CD4-positive, alpha-beta memory T cell (primary cell): ENCODE measurements at regions not wholly inside any gene's neighbourhood (a gene's known extent, or its start where the extent isn't known, plus 50 kb on each side); places are given as distances from the start of the nearest gene placed in this dataset.

Source experiments
- CTCF ChIA-PET: fragments of 350-600 bp; sonication (Branson Sonifier 250); formaldehyde crosslinking; loops from one replicate; lab custom pipeline; 2021; ENCODE audit warnings: inconsistent platforms; ENCODE audit not compliant: partially characterized antibody; lab: Charles Lee
- POLR2A ChIA-PET: fragments of 350-600 bp; sonication (Branson Sonifier 250); formaldehyde crosslinking; loops from one replicate; lab custom pipeline; 2021; ENCODE audit not compliant: partially characterized antibody; lab: Charles Lee
- DNase-seq, 5 donors: peaks; one replicate each; pipeline versions ENCODE4 v3.0.0 to v3.0.0-alpha.2; 2020 to 2022; ENCODE audit warnings: mixed read lengths in 1 of 5
- H3K27ac ChIP-seq: one replicate; pipeline ENCODE4 v1.7.0; 2013; ENCODE audit warnings: low read depth, low read length
- H3K27me3 ChIP-seq: 2 replicates; pipeline ENCODE4 v1.7.0; 2013; ENCODE audit warnings: mild to moderate bottlenecking, low read length, moderate library complexity; ENCODE audit not compliant: insufficient read depth
- H3K36me3 ChIP-seq: 2 replicates; pipeline ENCODE4 v1.7.0; 2013; ENCODE audit warnings: mild to moderate bottlenecking, low read length, moderate library complexity; ENCODE audit not compliant: insufficient read depth
- H3K4me1 ChIP-seq: 2 replicates; pipeline ENCODE4 v1.7.0; 2013; ENCODE audit warnings: mild to moderate bottlenecking, low read length, moderate library complexity; ENCODE audit not compliant: insufficient read depth
- H3K4me3 ChIP-seq, 2 donors: one replicate each; pipeline ENCODE4 v1.7.0; 2013; ENCODE audit warnings: low read length in 2 of 2, mild to moderate bottlenecking in 1 of 2
- H3K9me3 ChIP-seq, 2 donors: one replicate each; pipeline ENCODE4 v1.7.0; 2013; ENCODE audit warnings: low read length in 2 of 2, control low read depth in 1 of 2; ENCODE audit not compliant: control insufficient read depth in 1 of 2
- H3K27ac Mint-ChIP-seq, 7 donors: one replicate each; pipeline ENCODE4 v1.8.0; 2020 to 2021; ENCODE audit warnings: mixed read lengths in 7 of 7, mild to moderate bottlenecking in 6 of 7, inconsistent platforms in 3 of 7, moderate library complexity in 3 of 7
- H3K27me3 Mint-ChIP-seq, 2 donors: one replicate each; pipeline ENCODE4 v1.8.0; 2020 to 2021; ENCODE audit warnings: mixed read lengths in 2 of 2
- H3K36me3 Mint-ChIP-seq, 2 donors: one replicate each; pipeline ENCODE4 v1.8.0; 2020 to 2021; ENCODE audit warnings: mixed read lengths in 2 of 2, inconsistent platforms in 1 of 2, mild to moderate bottlenecking in 1 of 2
- H3K4me1 Mint-ChIP-seq, 4 donors: one replicate each; pipeline ENCODE4 v1.8.0; 2020 to 2021; ENCODE audit warnings: mixed read lengths in 4 of 4, mild to moderate bottlenecking in 1 of 4
- H3K4me3 Mint-ChIP-seq, 8 donors: one replicate each; pipeline ENCODE4 v1.8.0; 2020 to 2021; ENCODE audit warnings: mixed read lengths in 8 of 8, mild to moderate bottlenecking in 7 of 8, moderate library complexity in 6 of 8, inconsistent platforms in 3 of 8
- H3K9me3 Mint-ChIP-seq, 8 donors: one replicate each; pipeline ENCODE4 v1.8.0; 2020 to 2021; ENCODE audit warnings: mixed read lengths in 8 of 8, mild to moderate bottlenecking in 5 of 8, inconsistent platforms in 3 of 8, moderate library complexity in 1 of 8
- intact Hi-C: fragments of 100-400 bp; cut with micrococcal nuclease; formaldehyde crosslinking; loops from one replicate; pipeline ENCODE4 v1.15.1; 2023

GRCh38 chr16:51008607-51009006 is 142.5 kb downstream of the SALL1 start:
- ChIA-PET CTCF (interaction anchor here (0.6 kb wide), 1 partner anchor 43 kb away, joined by 3 read pairs; no protein-coding TSS in a partner anchor), POLR2A (no interaction called here)

DNA sequence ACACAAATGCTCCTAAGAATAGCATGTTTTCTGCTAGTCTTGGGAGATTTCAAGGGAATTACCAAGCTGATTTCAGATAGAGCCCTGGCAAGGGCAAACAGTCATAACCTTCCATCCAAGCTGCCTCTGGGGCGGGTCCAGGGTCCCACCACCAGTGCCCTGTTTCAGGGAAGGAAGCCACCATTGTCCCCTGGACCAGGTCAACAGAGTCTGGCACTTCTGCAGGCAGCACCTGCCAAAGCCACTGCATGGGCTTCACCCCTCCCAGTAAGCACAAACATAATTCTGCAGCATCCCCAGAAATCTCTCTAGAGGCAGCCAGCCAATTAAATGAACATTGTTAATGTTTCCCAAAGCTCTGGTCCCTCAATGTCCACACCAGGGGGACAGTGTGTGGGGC is 143.0 kb downstream of the SALL1 start:
- no peaks in the 10 kb centered on the region for H3K4me1 Mint-ChIP-seq
- peaks cover 4 to 7% of the 10 kb centered on the region in 2 donors for H3K27me3 Mint-ChIP-seq
- H3K4me3 ChIP-seq, result no peak overlapping the region
- no peak overlapping the region for H3K27ac ChIP-seq
- no peak for DNase-seq
- H3K4me3 Mint-ChIP-seq, result no peak overlapping the region
- no peaks in the 10 kb centered on the region for H3K36me3 ChIP-seq
- CTCF ChIA-PET, result no interaction called here
- no peaks in the 10 kb centered on the region for H3K9me3 ChIP-seq
- POLR2A ChIA-PET, result no interaction called here
- no peaks in the 10 kb centered on the region for H3K36me3 Mint-ChIP-seq
- intact Hi-C loops, result no loop called here
- peaks cover 2 to 23% (median 9%) of the 10 kb centered on the region in 8 donors for H3K9me3 Mint-ChIP-seq
- no peaks in the 10 kb centered on the region for H3K4me1 ChIP-seq
- no peak overlapping the region for H3K27ac Mint-ChIP-seq
- H3K27me3 ChIP-seq, result no peaks in the 10 kb centered on the region

More at GRCh38 chr16:51008607-51009006, 142.5 kb downstream of the SALL1 start:
- no peaks in the 10 kb centered on the region for H3K4me1 Mint-ChIP-seq
- H3K36me3 ChIP-seq, result no peaks in the 10 kb centered on the region
- peaks cover 2 to 23% (median 9%) of the 10 kb centered on the region in 8 donors for H3K9me3 Mint-ChIP-seq
- intact Hi-C loops, result no loop called here
- no peak overlapping the region for H3K27ac Mint-ChIP-seq
- H3K9me3 ChIP-seq, result no peaks in the 10 kb centered on the region
- H3K4me3 ChIP-seq, result no peak overlapping the region
- DNase-seq, result no peak
- H3K27ac ChIP-seq, result no peak overlapping the region
- H3K36me3 Mint-ChIP-seq, result no peaks in the 10 kb centered on the region
- no peak overlapping the region for H3K4me3 Mint-ChIP-seq
- peaks cover 4 to 7% of the 10 kb centered on the region in 2 donors for H3K27me3 Mint-ChIP-seq
- H3K4me1 ChIP-seq, result no peaks in the 10 kb centered on the region
- no peaks in the 10 kb centered on the region for H3K27me3 ChIP-seq

- H3K4me3 Mint-ChIP-seq, result no peak overlapping the region
- H3K4me3 ChIP-seq, result no peak overlapping the region
- H3K27me3 ChIP-seq, result no peaks in the 10 kb centered on the region
- no peaks in the 10 kb centered on the region for H3K4me1 Mint-ChIP-seq
- H3K9me3 Mint-ChIP-seq, result peaks cover 0 to 15% (median 6%) of the 10 kb centered on the region in 8 donors
- POLR2A ChIA-PET, result no interaction called here
- no peak overlapping the region for H3K27ac ChIP-seq
- DNase-seq, result no peak
- H3K9me3 ChIP-seq, result no peaks in the 10 kb centered on the region
- no peak overlapping the region for H3K27ac Mint-ChIP-seq
- intact Hi-C loops, result no loop called here
- CTCF ChIA-PET, result interaction anchor here (1.1 kb wide), 1 partner anchor 10 kb away, joined by 3 read pairs; no protein-coding TSS in a partner anchor
- no peaks in the 10 kb centered on the region for H3K36me3 Mint-ChIP-seq
- H3K4me1 ChIP-seq, result no peaks in the 10 kb centered on the region
- H3K27me3 Mint-ChIP-seq, result peaks cover 5 to 9% of the 10 kb centered on the region in 2 donors
- H3K36me3 ChIP-seq, result no peaks in the 10 kb centered on the region
These were observed 147.1 kb downstream of the SALL1 start for GRCh38 chr16:51003850-51004566.

DNA sequence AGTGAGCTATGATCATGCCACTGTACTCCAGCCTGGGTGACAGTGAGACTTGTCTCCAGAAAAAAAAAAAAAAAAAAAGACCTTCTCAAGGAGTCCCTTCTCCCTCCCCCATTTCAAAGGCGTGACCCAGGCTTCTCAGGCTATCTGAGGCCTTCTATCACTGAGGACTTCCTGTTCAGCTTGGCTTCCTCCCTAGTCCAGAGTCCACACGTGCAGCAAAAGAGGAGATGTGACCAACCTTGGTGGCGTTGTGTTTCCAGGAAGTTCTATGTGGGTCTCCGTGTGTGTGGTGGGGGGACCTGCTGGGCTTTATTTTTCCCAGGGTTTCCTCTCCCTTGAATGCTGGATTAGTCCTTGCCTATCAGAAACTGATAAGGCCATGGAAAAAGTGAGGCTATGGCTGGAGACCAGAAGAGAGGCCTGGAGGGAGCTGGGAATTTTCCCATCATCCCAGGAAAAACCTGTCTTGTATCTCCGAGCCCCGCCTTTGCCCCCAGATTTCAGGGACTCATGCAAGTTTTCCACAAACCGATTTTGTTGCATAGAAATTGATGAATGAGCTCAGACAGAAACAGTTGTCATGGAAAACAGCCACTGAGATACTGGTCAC is 148.1 kb downstream of the SALL1 start:
- no peak overlapping the region for H3K4me3 ChIP-seq
- POLR2A ChIA-PET, result no interaction called here
- intact Hi-C loops, result no loop called here
- no peaks in the 10 kb centered on the region for H3K36me3 Mint-ChIP-seq
- H3K4me1 ChIP-seq, result no peaks in the 10 kb centered on the region
- H3K9me3 ChIP-seq, result no peaks in the 10 kb centered on the region
- CTCF ChIA-PET, result no interaction called here
- H3K9me3 Mint-ChIP-seq, result peaks cover 0 to 10% (median 5%) of the 10 kb centered on the region in 8 donors
- no peaks in the 10 kb centered on the region for H3K36me3 ChIP-seq
- no peak overlapping the region for H3K27ac Mint-ChIP-seq
- no peaks in the 10 kb centered on the region for H3K4me1 Mint-ChIP-seq
- H3K27ac ChIP-seq, result no peak overlapping the region
- H3K27me3 Mint-ChIP-seq, result peaks cover 5 to 9% of the 10 kb centered on the region in 2 donors
- H3K27me3 ChIP-seq, result no peaks in the 10 kb centered on the region
- H3K4me3 Mint-ChIP-seq, result no peak overlapping the region
- DNase-seq, result no peak

- intact Hi-C loops, result no loop called here
- POLR2A ChIA-PET, result no interaction called here
- H3K36me3 Mint-ChIP-seq, result no peaks in the 10 kb centered on the region
- H3K4me3 Mint-ChIP-seq, result no peak overlapping the region
- DNase-seq, result no peak
- H3K27ac Mint-ChIP-seq, result no peak overlapping the region
- H3K27me3 Mint-ChIP-seq, result peaks cover 0 to 6% of the 10 kb centered on the region in 2 donors
- H3K9me3 ChIP-seq, result no peaks in the 10 kb centered on the region
- H3K27me3 ChIP-seq, result no peaks in the 10 kb centered on the region
- peaks cover 0 to 4% (median 0%) of the 10 kb centered on the region in 8 donors for H3K9me3 Mint-ChIP-seq
- H3K27ac ChIP-seq, result no peak overlapping the region
- H3K36me3 ChIP-seq, result no peaks in the 10 kb centered on the region
- no peaks in the 10 kb centered on the region for H3K4me1 Mint-ChIP-seq
- no peak overlapping the region for H3K4me3 ChIP-seq
- CTCF ChIA-PET, result no interaction called here
- no peaks in the 10 kb centered on the region for H3K4me1 ChIP-seq
These were observed 151.9 kb downstream of the SALL1 start for GRCh38 chr16:50999181-50999580.

DNA sequence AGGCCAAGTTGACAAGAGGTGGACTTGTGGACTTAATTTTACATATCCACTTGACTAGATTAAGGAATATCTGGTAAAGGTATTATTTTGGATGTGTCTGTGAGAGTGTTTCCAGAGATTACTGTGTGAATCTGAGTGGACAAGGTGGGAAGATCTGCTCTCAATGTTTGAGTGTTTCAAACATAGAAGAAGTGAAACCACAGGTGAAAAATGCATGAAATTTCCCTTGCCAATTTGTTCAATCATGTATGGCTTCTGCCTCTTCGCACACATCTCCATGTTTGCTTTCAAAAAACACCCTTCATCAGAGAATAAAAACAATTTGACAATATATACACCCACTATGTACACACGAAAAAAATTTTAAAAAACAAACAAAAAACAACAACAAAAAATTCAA is 152.7 kb downstream of the SALL1 start:
- Mint-ChIP-seq H3K4me1 (no peaks in the 10 kb centered on the region), H3K27ac (no peak overlapping the region), H3K9me3 (peaks cover 0 to 4% (median 0%) of the 10 kb centered on the region in 8 donors), H3K4me3 (no peak overlapping the region), H3K36me3 (no peaks in the 10 kb centered on the region), H3K27me3 (peaks cover 0 to 6% of the 10 kb centered on the region in 2 donors)
- ChIA-PET POLR2A (no interaction called here), CTCF (no interaction called here)
- Histone ChIP-seq H3K9me3 (no peaks in the 10 kb centered on the region), H3K27ac (no peak overlapping the region), H3K36me3 (no peaks in the 10 kb centered on the region), H3K27me3 (no peaks in the 10 kb centered on the region), H3K4me3 (no peak overlapping the region), H3K4me1 (no peaks in the 10 kb centered on the region)
- intact Hi-C loops, result no loop called here
- no peak for DNase-seq

GRCh38 chr16:50997679-50998078 is 153.4 kb downstream of the SALL1 start:
- H3K36me3 ChIP-seq, result no peaks in the 10 kb centered on the region
- ChIA-PET POLR2A (no interaction called here), CTCF (no interaction called here)
- peaks cover 0 to 4% (median 0%) of the 10 kb centered on the region in 8 donors for H3K9me3 Mint-ChIP-seq
- intact Hi-C loops, result no loop called here
- H3K4me1 ChIP-seq, result no peaks in the 10 kb centered on the region
- no peak overlapping the region for H3K4me3 ChIP-seq
- DNase-seq, result no peak
- H3K27ac Mint-ChIP-seq, result no peak overlapping the region
- no peaks in the 10 kb centered on the region for H3K9me3 ChIP-seq
- no peaks in the 10 kb centered on the region for H3K4me1 Mint-ChIP-seq
- no peaks in the 10 kb centered on the region for H3K36me3 Mint-ChIP-seq
- H3K27me3 Mint-ChIP-seq, result peaks cover 0 to 7% of the 10 kb centered on the region in 2 donors
- no peak overlapping the region for H3K4me3 Mint-ChIP-seq
- no peaks in the 10 kb centered on the region for H3K27me3 ChIP-seq
- no peak overlapping the region for H3K27ac ChIP-seq
